ENCODE measurements at regions not wholly inside any gene's neighbourhood (a gene's known extent, or its start where the extent isn't known, plus 50 kb on each side); places are given as distances from the start of the nearest gene placed in this dataset.

DNA sequence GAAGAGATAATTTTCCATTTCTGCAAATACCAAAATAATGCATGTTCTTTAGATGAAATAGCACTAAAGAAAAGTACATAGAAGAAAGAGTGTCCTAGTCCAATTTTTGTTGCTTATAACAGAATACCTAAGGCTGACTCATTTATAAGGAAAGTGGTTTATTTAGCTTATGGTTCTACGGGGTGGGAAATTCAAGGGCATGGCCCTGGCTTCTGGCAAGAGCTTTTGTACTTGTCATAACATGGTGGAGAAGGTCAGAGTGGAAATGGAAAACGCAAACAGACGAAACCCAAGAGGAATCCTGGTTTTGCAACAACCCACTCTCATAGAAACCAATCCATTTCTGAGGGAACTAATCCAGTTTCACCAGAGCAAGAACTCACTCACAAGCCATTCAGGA, 283.7 kb downstream of the CSNK1G3 start:
- Histone ChIP-seq H3K4me1 (ENCODE audit: control insufficient read depth in 1 of 2, insufficient read depth in 2 of 2, low read length in 2 of 2) (no peaks in the 10 kb centered on the region), H3K36me3 (ENCODE audit: control insufficient read depth in 1 of 2, insufficient read depth in 2 of 2, low read length in 1 of 2) (no peaks in the 10 kb centered on the region), H3K9me3 (ENCODE audit: control insufficient read depth, low read length) (no peaks in the 10 kb centered on the region), H3K27ac (ENCODE audit: low read depth in 1 of 2, low read length in 2 of 2) (no peak overlapping the region), H3K4me3 (ENCODE audit: low read length in 2 of 2) (no peak overlapping the region), H3K27me3 (ENCODE audit: control insufficient read depth in 1 of 2, insufficient read depth in 2 of 2, low read length in 1 of 2) (no peaks in the 10 kb centered on the region)
- no peak for ATAC-seq (ENCODE audit: low FRiP score)
- no peak for DNase-seq
- 86 to 88% methylated on average over 3 of the region's 3 CpGs for WGBS, 2 donors
- intact Hi-C loops (cut with DNase I), result no loop called here

DNA sequence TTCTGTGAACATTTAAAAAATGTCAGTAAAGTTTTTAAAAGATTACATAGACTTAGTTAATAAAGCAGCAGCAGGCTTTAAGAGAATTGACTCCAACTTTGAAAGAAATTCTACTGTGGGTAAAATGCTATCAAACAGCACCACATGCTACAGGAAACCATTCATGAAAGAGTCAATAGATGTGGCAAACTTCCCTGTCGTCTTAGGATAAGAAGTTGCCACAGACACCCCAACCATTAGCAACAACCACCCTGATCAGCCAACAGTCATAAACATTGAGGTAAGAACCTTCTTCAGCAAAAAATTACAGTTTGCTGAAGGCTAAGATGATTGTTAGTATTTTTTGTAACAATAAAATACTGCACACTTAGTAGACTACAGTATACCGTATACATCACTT, 278.2 kb downstream of the CSNK1G3 start:
- Histone ChIP-seq H3K4me1 (ENCODE audit: control insufficient read depth in 1 of 2, insufficient read depth in 2 of 2, low read length in 2 of 2) (no peaks in the 10 kb centered on the region), H3K27me3 (ENCODE audit: control insufficient read depth in 1 of 2, insufficient read depth in 2 of 2, low read length in 1 of 2) (no peaks in the 10 kb centered on the region), H3K27ac (ENCODE audit: low read depth in 1 of 2, low read length in 2 of 2) (no peak overlapping the region), H3K9me3 (ENCODE audit: control insufficient read depth, low read length) (no peaks in the 10 kb centered on the region), H3K4me3 (ENCODE audit: low read length in 2 of 2) (no peak overlapping the region), H3K36me3 (ENCODE audit: control insufficient read depth in 1 of 2, insufficient read depth in 2 of 2, low read length in 1 of 2) (no peaks in the 10 kb centered on the region)
- intact Hi-C loops (cut with DNase I), result no loop called here
- WGBS, 2 donors, result 88 to 94% methylated on average over 2 of the region's 2 CpGs
- no peak for ATAC-seq (ENCODE audit: low FRiP score)
- DNase-seq, result no peak

DNA sequence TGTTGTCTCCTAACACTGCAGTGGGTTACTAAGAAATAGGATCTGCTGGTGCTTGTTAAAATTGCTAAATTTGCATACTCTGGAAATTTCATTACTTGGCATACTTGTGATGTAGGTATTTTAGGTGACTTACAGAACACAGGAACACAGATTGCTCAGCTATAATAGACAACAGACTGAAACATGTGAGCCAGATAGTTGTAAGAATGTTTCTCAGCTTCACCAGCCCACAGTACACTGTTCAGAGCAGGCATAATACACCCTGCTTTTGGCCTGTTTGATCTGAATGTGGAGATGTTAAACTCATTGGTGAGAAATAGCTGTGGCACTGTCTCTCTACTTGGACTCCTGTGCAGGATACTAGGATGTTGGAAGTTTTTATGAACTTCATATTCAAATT, 275.7 kb downstream of the CSNK1G3 start:
- H3K4me3 ChIP-seq (ENCODE audit: low read length in 2 of 2), result no peak overlapping the region
- H3K36me3 ChIP-seq (ENCODE audit: control insufficient read depth in 1 of 2, insufficient read depth in 2 of 2, low read length in 1 of 2), result no peaks in the 10 kb centered on the region
- no peaks in the 10 kb centered on the region for H3K27me3 ChIP-seq (ENCODE audit: control insufficient read depth in 1 of 2, insufficient read depth in 2 of 2, low read length in 1 of 2)
- no peak overlapping the region for H3K27ac ChIP-seq (ENCODE audit: low read depth in 1 of 2, low read length in 2 of 2)
- no peaks in the 10 kb centered on the region for H3K9me3 ChIP-seq (ENCODE audit: control insufficient read depth, low read length)
- no peak for DNase-seq
- intact Hi-C loops (cut with DNase I), result no loop called here
- H3K4me1 ChIP-seq (ENCODE audit: control insufficient read depth in 1 of 2, insufficient read depth in 2 of 2, low read length in 2 of 2), result no peaks in the 10 kb centered on the region
- no peak for ATAC-seq (ENCODE audit: low FRiP score)

DNA sequence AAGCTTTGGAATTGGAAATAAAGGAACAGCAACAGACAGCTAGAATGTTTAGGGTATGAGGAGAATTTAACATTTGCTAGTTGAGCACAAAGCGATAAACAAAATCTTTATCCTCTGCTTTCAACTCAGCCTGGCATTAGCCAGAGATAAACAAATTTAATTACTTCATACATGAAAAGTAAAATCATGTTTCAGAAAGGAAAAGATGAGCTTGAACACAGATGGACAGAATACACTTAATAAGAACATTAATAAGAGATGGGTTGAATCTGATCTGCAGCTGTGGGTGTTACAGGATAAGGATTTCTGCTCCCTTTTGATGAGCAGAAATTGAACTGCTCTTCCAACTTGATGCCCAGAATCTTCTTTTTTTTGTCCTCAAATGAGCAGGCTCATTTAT, 275.2 kb downstream of the CSNK1G3 start:
- intact Hi-C loops (cut with DNase I), result no loop called here
- H3K36me3 ChIP-seq (ENCODE audit: control insufficient read depth in 1 of 2, insufficient read depth in 2 of 2, low read length in 1 of 2), result no peaks in the 10 kb centered on the region
- no peak for ATAC-seq (ENCODE audit: low FRiP score)
- H3K27ac ChIP-seq (ENCODE audit: low read depth in 1 of 2, low read length in 2 of 2), result no peak overlapping the region
- no peaks in the 10 kb centered on the region for H3K9me3 ChIP-seq (ENCODE audit: control insufficient read depth, low read length)
- H3K4me1 ChIP-seq (ENCODE audit: control insufficient read depth in 1 of 2, insufficient read depth in 2 of 2, low read length in 2 of 2), result no peaks in the 10 kb centered on the region
- no peaks in the 10 kb centered on the region for H3K27me3 ChIP-seq (ENCODE audit: control insufficient read depth in 1 of 2, insufficient read depth in 2 of 2, low read length in 1 of 2)
- no peak for DNase-seq
- 100% methylated on average over 1 of the region's 1 CpG for WGBS, 2 donors
- H3K4me3 ChIP-seq (ENCODE audit: low read length in 2 of 2), result no peak overlapping the region

DNA sequence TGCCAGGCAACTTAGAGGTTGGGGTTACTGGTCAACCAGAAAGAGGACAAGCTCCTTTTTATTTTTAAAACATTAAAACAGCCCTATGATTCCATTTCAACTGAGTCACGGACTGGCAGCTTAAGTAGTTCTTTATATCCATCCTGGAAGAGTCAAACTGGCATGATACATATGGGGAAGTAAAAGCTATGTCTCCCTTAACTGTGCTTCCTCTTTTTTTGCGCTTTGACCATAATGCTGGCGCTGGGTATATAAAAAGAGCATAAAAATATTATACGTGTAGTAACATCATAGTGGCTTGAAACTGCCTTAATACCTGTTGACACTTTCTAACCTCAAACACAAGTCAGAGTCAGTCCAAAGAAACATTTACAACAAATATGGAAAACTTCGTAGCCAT, 274.4 kb downstream of the CSNK1G3 start:
- no peaks in the 10 kb centered on the region for H3K9me3 ChIP-seq (ENCODE audit: control insufficient read depth, low read length)
- DNase-seq (no peak), ATAC-seq (ENCODE audit: low FRiP score) (no peak)
- H3K36me3 ChIP-seq (ENCODE audit: control insufficient read depth in 1 of 2, insufficient read depth in 2 of 2, low read length in 1 of 2), result no peaks in the 10 kb centered on the region
- H3K4me3 ChIP-seq (ENCODE audit: low read length in 2 of 2), result no peak overlapping the region
- WGBS, 2 donors, result 92 to 94% methylated on average over 5 of the region's 5 CpGs
- intact Hi-C loops (cut with DNase I), result no loop called here
- H3K27me3 ChIP-seq (ENCODE audit: control insufficient read depth in 1 of 2, insufficient read depth in 2 of 2, low read length in 1 of 2), result no peaks in the 10 kb centered on the region
- no peaks in the 10 kb centered on the region for H3K4me1 ChIP-seq (ENCODE audit: control insufficient read depth in 1 of 2, insufficient read depth in 2 of 2, low read length in 2 of 2)
- H3K27ac ChIP-seq (ENCODE audit: low read depth in 1 of 2, low read length in 2 of 2), result no peak overlapping the region

DNA sequence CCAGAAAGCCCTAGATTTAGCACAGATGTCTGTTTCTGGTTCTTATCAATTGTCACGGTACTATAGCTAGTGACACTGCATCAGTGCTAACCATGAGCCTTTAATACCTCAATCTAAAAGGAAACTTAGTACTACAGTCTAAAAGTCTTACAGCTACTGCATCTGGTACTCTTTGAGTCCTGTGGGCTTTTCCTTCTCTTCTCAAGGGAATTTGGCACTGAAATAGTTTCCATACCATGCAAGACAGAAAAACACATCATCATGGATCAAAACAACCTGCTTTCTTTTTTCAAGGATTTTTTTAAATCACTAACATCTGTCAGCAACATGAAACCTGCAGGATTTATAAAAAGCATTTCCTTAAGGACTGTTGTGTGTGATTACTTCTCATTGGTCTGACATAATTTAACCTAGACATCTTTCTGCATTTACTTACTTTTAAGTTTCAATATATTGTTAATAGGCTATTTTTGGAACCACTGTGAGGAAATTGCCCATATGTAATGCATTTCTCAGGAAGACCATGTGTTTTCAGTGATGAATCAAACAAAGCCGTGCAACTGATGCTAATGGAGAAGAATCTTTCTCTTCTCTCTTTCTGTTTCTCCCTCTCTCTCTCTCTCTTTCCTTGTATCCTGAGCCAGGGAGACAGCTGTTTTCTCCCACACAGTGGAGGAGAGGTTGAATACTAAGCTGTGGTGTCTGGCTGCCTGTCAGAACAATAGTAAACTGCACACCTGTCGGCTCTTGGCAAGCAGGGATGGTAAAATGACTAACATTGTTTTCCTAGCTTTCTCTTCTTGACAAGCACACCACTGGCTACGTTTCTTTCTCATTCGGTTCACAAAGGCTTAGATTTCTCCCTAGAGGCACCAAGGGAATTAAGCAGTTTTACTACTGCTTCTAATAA, 273.4 kb downstream of the CSNK1G3 start:
- ATAC-seq (ENCODE audit: low FRiP score) (no peak), DNase-seq (no peak)
- H3K9me3 ChIP-seq (ENCODE audit: control insufficient read depth, low read length), result no peaks in the 10 kb centered on the region
- no peaks in the 10 kb centered on the region for H3K4me1 ChIP-seq (ENCODE audit: control insufficient read depth in 1 of 2, insufficient read depth in 2 of 2, low read length in 2 of 2)
- H3K27me3 ChIP-seq (ENCODE audit: control insufficient read depth in 1 of 2, insufficient read depth in 2 of 2, low read length in 1 of 2), result no peaks in the 10 kb centered on the region
- no peaks in the 10 kb centered on the region for H3K36me3 ChIP-seq (ENCODE audit: control insufficient read depth in 1 of 2, insufficient read depth in 2 of 2, low read length in 1 of 2)
- WGBS, 2 donors, result 10 to 11% methylated on average over 5 of the region's 5 CpGs
- no peak overlapping the region for H3K4me3 ChIP-seq (ENCODE audit: low read length in 2 of 2)
- H3K27ac ChIP-seq (ENCODE audit: low read depth in 1 of 2, low read length in 2 of 2), result no peak overlapping the region
- intact Hi-C loops (cut with DNase I), result no loop called here

DNA sequence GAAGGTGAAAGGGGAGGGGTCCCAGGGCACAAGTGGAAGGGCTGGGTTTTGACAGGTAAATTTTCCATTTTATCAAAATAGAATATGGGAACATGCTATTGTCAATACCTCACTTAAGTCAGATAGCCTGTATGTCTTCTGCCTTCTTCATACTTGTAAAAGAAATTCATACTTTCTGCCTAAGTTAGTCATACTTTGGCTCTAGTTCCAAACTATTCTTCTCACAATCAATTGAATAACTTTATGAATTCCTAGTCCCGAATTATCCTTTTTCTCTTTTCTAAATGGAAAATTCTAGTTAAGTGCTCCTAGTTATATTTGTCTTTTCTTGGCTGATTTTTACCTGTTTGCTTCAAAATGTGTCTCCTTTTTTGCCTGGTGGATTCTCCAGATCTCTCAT, 271.4 kb downstream of the CSNK1G3 start:
- H3K27me3 ChIP-seq (ENCODE audit: control insufficient read depth in 1 of 2, insufficient read depth in 2 of 2, low read length in 1 of 2), result no peaks in the 10 kb centered on the region
- ATAC-seq (ENCODE audit: low FRiP score), result no peak
- intact Hi-C loops (cut with DNase I), result no loop called here
- no peaks in the 10 kb centered on the region for H3K9me3 ChIP-seq (ENCODE audit: control insufficient read depth, low read length)
- H3K4me1 ChIP-seq (ENCODE audit: control insufficient read depth in 1 of 2, insufficient read depth in 2 of 2, low read length in 2 of 2), result no peaks in the 10 kb centered on the region
- no peak overlapping the region for H3K27ac ChIP-seq (ENCODE audit: low read depth in 1 of 2, low read length in 2 of 2)
- H3K36me3 ChIP-seq (ENCODE audit: control insufficient read depth in 1 of 2, insufficient read depth in 2 of 2, low read length in 1 of 2), result no peaks in the 10 kb centered on the region
- WGBS, 2 donors, result 60 to 76% methylated on average over 1 of the region's 1 CpG
- no peak for DNase-seq
- H3K4me3 ChIP-seq (ENCODE audit: low read length in 2 of 2), result no peak overlapping the region

DNA sequence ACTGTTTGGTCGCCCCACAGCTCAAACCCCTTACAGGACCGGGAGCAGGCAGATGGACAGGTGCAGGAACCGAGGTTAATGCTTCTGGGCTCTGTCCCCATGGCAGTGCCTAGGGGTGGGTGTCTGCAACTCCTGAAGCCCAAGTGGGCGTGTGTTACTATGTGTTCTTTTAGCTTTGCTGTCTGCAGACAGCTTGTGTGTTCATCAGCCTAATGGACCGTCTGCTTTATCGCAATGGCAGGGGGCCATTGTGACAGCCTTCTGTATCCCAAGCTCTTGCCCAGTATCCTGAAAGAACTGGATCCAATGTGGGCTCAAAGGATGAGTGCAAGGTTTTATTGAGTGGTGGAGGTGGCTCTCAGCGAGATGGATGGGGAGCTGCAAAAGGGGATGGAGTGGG, 266.7 kb downstream of the CSNK1G3 start:
- intact Hi-C loops (cut with DNase I), result no loop called here
- WGBS, 2 donors, result 94 to 97% methylated on average over 7 of the region's 7 CpGs
- no peak for ATAC-seq (ENCODE audit: low FRiP score)

DNA sequence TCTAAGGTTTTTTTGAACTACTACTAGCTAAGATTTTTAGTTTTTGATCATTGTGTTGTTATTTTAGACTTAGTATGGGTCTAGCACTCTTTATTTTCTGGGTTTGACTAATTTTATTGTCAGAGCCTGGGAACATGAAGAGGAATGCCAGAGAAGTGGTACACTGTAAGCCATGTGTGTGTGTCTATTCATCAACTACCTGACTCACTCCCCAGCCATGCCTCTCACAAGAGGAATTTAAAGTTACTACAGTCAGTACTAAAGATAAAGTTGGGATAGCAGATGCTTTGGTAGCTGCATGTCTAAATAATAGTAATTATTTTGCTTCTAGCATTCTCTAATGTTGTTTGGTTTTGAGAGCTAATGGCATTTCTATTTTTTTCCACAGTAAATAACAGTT, 264.8 kb downstream of the CSNK1G3 start:
- H3K9me3 ChIP-seq (ENCODE audit: control insufficient read depth, low read length), result peaks cover 4% of the 10 kb centered on the region
- H3K36me3 ChIP-seq (ENCODE audit: control insufficient read depth in 1 of 2, insufficient read depth in 2 of 2, low read length in 1 of 2), result no peaks in the 10 kb centered on the region
- no peak for ATAC-seq (ENCODE audit: low FRiP score)
- H3K27me3 ChIP-seq (ENCODE audit: control insufficient read depth in 1 of 2, insufficient read depth in 2 of 2, low read length in 1 of 2), result peaks cover 0 to 1% of the 10 kb centered on the region in 2 donors
- no peak overlapping the region for H3K27ac ChIP-seq (ENCODE audit: low read depth in 1 of 2, low read length in 2 of 2)
- no peak overlapping the region for H3K4me3 ChIP-seq (ENCODE audit: low read length in 2 of 2)
- intact Hi-C loops (cut with DNase I), result no loop called here
- H3K4me1 ChIP-seq (ENCODE audit: control insufficient read depth in 1 of 2, insufficient read depth in 2 of 2, low read length in 2 of 2), result no peaks in the 10 kb centered on the region
- DNase-seq, result no peak

More for the DNA sequence above, 266.7 kb downstream of the CSNK1G3 start:
- Histone ChIP-seq H3K4me3 (ENCODE audit: low read length in 2 of 2) (no peak overlapping the region), H3K9me3 (ENCODE audit: control insufficient read depth, low read length) (no peaks in the 10 kb centered on the region), H3K27ac (ENCODE audit: low read depth in 1 of 2, low read length in 2 of 2) (no peak overlapping the region), H3K27me3 (ENCODE audit: control insufficient read depth in 1 of 2, insufficient read depth in 2 of 2, low read length in 1 of 2) (peaks cover 0 to 1% of the 10 kb centered on the region in 2 donors), H3K36me3 (ENCODE audit: control insufficient read depth in 1 of 2, insufficient read depth in 2 of 2, low read length in 1 of 2) (no peaks in the 10 kb centered on the region), H3K4me1 (ENCODE audit: control insufficient read depth in 1 of 2, insufficient read depth in 2 of 2, low read length in 2 of 2) (no peaks in the 10 kb centered on the region)
- DNase-seq, result no peak
